Testis (tissue), 2 donors: ENCODE measurements at regions not wholly inside any gene's neighbourhood (a gene's known extent, or its start where the extent isn't known, plus 50 kb on each side); places are given as distances from the start of the nearest gene placed in this dataset.

Experiments
- DNase-seq: peaks from one replicate; pipeline ENCODE4 v3.0.0-alpha.2; 2019
- H3K27ac ChIP-seq, 2 donors: fragments of 200-600 bp; sonication (generic); one replicate each; pipeline ENCODE4 v1.5.1; 2019
- H3K27me3 ChIP-seq: fragments of 200-600 bp; sonication (generic); one replicate; pipeline ENCODE4 v1.5.1; 2019
- H3K36me3 ChIP-seq: fragments of 200-600 bp; sonication (generic); one replicate; pipeline ENCODE4 v1.5.1; 2017; ENCODE audit warnings: low read depth; ENCODE audit errors: missing control alignments
- H3K4me1 ChIP-seq: fragments of 200-600 bp; sonication (generic); one replicate; pipeline ENCODE4 v1.5.1; 2019
- H3K4me3 ChIP-seq, 2 donors: fragments of 200-600 bp; sonication (generic); one replicate each; pipeline ENCODE4 v1.5.1; 2017 to 2019
- H3K9me3 ChIP-seq: fragments of 200-600 bp; sonication (generic); one replicate; pipeline ENCODE4 v1.5.1; 2017
- CTCF ChIP-seq, 3 experiments: fragments of 450-650 bp in 2 of 3; fragments of 200-600 bp in 1 of 3; sonication (generic) in 1 of 3; IDR thresholded peaks; one replicate each; pipeline ENCODE4 v1.5.1; 2016 to 2019; ENCODE audit warnings: antibody characterized with exemption in 3 of 3, mild to moderate bottlenecking in 2 of 3, moderate library complexity in 1 of 3
- POLR2A ChIP-seq: fragments of 450-650 bp; IDR thresholded peaks from one replicate; pipeline ENCODE4 v1.6.1; 2017; ENCODE audit warnings: antibody characterized with exemption, mild to moderate bottlenecking, moderate library complexity
- WGBS, 2 donors: methylation state at CpG; one replicate each; pipeline ENCODE4 v1.1.5; 2018; 5-methylcytosine and 5-hydroxymethylcytosine counted together
- intact Hi-C: fragments of 100-400 bp; cut with DNase I; formaldehyde crosslinking; loops from one replicate; pipeline ENCODE4 v1.15.1; 2023; ENCODE audit warnings: low total_unique reads

GRCh38 chrX:109854096-109854495, 121.0 kb upstream of the ACSL4 start:
- Histone ChIP-seq H3K4me3 (no peak overlapping the region), H3K4me1 (no peaks in the 10 kb centered on the region), H3K9me3 (no peaks in the 10 kb centered on the region), H3K27me3 (no peaks in the 10 kb centered on the region), H3K36me3 (no peaks in the 10 kb centered on the region), H3K27ac (no peak overlapping the region)
- TF ChIP-seq POLR2A (no peak), CTCF (IDR thresholded peaks at IDR 0.05) (no peak)
- intact Hi-C loops, result no loop called here
- DNase-seq, result no peak

- Histone ChIP-seq H3K36me3 (no peaks in the 10 kb centered on the region), H3K27ac (no peak overlapping the region), H3K4me3 (no peak overlapping the region), H3K27me3 (no peaks in the 10 kb centered on the region), H3K4me1 (no peaks in the 10 kb centered on the region), H3K9me3 (no peaks in the 10 kb centered on the region)
- TF ChIP-seq POLR2A, result no peak
- TF ChIP-seq CTCF (IDR thresholded peaks at IDR 0.05), result no peak
- intact Hi-C loops, result no loop called here
- no peak for DNase-seq
- WGBS, 2 donors, result 43 to 45% methylated on average over 1 of the region's 1 CpG
These were observed 122.4 kb upstream of the ACSL4 start for GRCh38 chrX:109855501-109855900.

- Histone ChIP-seq H3K36me3 (no peaks in the 10 kb centered on the region), H3K4me1 (no peaks in the 10 kb centered on the region), H3K4me3 (no peak overlapping the region), H3K27ac (no peak overlapping the region), H3K9me3 (no peaks in the 10 kb centered on the region), H3K27me3 (no peaks in the 10 kb centered on the region)
- intact Hi-C loops, result no loop called here
- TF ChIP-seq CTCF (IDR thresholded peaks at IDR 0.05) (peak; percentile 29 to 72 (median 66)), POLR2A (no peak)
- no peak for DNase-seq
- 9% methylated on average over 5 of the region's 5 CpGs for WGBS, 2 donors
These were observed 123.9 kb upstream of the ACSL4 start for GRCh38 chrX:109856974-109857373.

GRCh38 chrX:109857584-109858228, 124.6 kb upstream of the ACSL4 start:
- intact Hi-C loops, result no loop called here
- no peak overlapping the region for H3K27ac ChIP-seq

More at GRCh38 chrX:109857584-109858228, 124.6 kb upstream of the ACSL4 start:
- Histone ChIP-seq H3K4me3 (no peak overlapping the region), H3K27me3 (no peaks in the 10 kb centered on the region), H3K4me1 (no peaks in the 10 kb centered on the region), H3K36me3 (no peaks in the 10 kb centered on the region), H3K9me3 (no peaks in the 10 kb centered on the region)
- 75 to 76% methylated on average over 4 of the region's 4 CpGs for WGBS, 2 donors
- TF ChIP-seq CTCF (IDR thresholded peaks at IDR 0.05) (no peak), POLR2A (no peak)
- DNase-seq, result no peak
